Skeletal muscle cell (primary cell): ENCODE measurements at regions not wholly inside any gene's neighbourhood (a gene's known extent, or its start where the extent isn't known, plus 50 kb on each side); places are given as distances from the start of the nearest gene placed in this dataset.
"Not testable (repeated sequence)": the region's sequence is repeated elsewhere in the genome, so short reads cannot be mapped to it uniquely, and the experiment has no call there.

Experiments used
- DNase-seq: peaks from one replicate; pipeline ENCODE4 v3.0.0-alpha.2; 2010; ENCODE audit warnings: low read depth
- H3K4me3 ChIP-seq: 2 replicates; pipeline ENCODE4 v1.5.1; 2011; ENCODE audit warnings: low read depth, mild to moderate bottlenecking, control low read depth, low read length, moderate library complexity

GRCh38 chr6:140541288-140541687 is 1166.8 kb upstream of the CITED2 start:
- DNase-seq = no peak
- no peak overlapping the region for H3K4me3 ChIP-seq

- no peak for DNase-seq
- H3K4me3 ChIP-seq = no peak overlapping the region
Measured at GRCh38 chr6:140540743-140541142, 1166.3 kb upstream of the CITED2 start.

- no peak for DNase-seq
Measured at GRCh38 chr6:140538926-140539325, 1164.5 kb upstream of the CITED2 start.

GRCh38 chr6:140537834-140538705 is 1163.6 kb upstream of the CITED2 start:
- no peak overlapping the region for H3K4me3 ChIP-seq

More at GRCh38 chr6:140538926-140539325, 1164.5 kb upstream of the CITED2 start:
- H3K4me3 ChIP-seq = no peak overlapping the region

GRCh38 chr6:140537211-140537610 is 1162.8 kb upstream of the CITED2 start:
- no peak overlapping the region for H3K4me3 ChIP-seq
- no peak for DNase-seq

More at GRCh38 chr6:140537834-140538705, 1163.6 kb upstream of the CITED2 start:
- DNase-seq = peak; percentile 98

GRCh38 chr6:140535511-140535910 is 1161.1 kb upstream of the CITED2 start:
- DNase-seq = no peak
- H3K4me3 ChIP-seq = no peak overlapping the region

- no peak for DNase-seq
Measured at GRCh38 chr6:140533526-140533925, 1159.1 kb upstream of the CITED2 start.

GRCh38 chr6:140504776-140505175 is 1130.3 kb upstream of the CITED2 start:
- DNase-seq = no peak
- H3K4me3 ChIP-seq = no peak overlapping the region

More at GRCh38 chr6:140533526-140533925, 1159.1 kb upstream of the CITED2 start:
- H3K4me3 ChIP-seq = no peak overlapping the region

GRCh38 chr6:140500849-140501248 is 1126.4 kb upstream of the CITED2 start:
- no peak for DNase-seq

GRCh38 chr6:140499607-140500006 is 1125.2 kb upstream of the CITED2 start:
- no peak for DNase-seq
- no peak overlapping the region for H3K4me3 ChIP-seq

More at GRCh38 chr6:140500849-140501248, 1126.4 kb upstream of the CITED2 start:
- no peak overlapping the region for H3K4me3 ChIP-seq

GRCh38 chr6:140494321-140495108 is 1120.1 kb upstream of the CITED2 start:
- no peak for DNase-seq
- no peak overlapping the region for H3K4me3 ChIP-seq

- not testable (repeated sequence) for DNase-seq, H3K4me3 ChIP-seq
Measured at GRCh38 chr6:140493470-140493869, 1119.0 kb upstream of the CITED2 start.

GRCh38 chr6:140490081-140490480 is 1115.6 kb upstream of the CITED2 start:
- no peak for DNase-seq
- no peak overlapping the region for H3K4me3 ChIP-seq

GRCh38 chr6:140487586-140487985 is 1113.1 kb upstream of the CITED2 start:
- H3K4me3 ChIP-seq = no peak overlapping the region
- no peak for DNase-seq

- no peak overlapping the region for H3K4me3 ChIP-seq
- DNase-seq = no peak
Measured at GRCh38 chr6:140486450-140487361, 1112.3 kb upstream of the CITED2 start.

- DNase-seq = peak; percentile 87
- no peak overlapping the region for H3K4me3 ChIP-seq
Measured at GRCh38 chr6:140485740-140486449, 1111.4 kb upstream of the CITED2 start.

GRCh38 chr6:140480852-140481251 is 1106.4 kb upstream of the CITED2 start:
- DNase-seq = peak; percentile 58
- H3K4me3 ChIP-seq = no peak overlapping the region

GRCh38 chr6:140478631-140479030 is 1104.2 kb upstream of the CITED2 start:
- no peak for DNase-seq
- H3K4me3 ChIP-seq = no peak overlapping the region

GRCh38 chr6:140475086-140475485 is 1100.6 kb upstream of the CITED2 start:
- no peak overlapping the region for H3K4me3 ChIP-seq
- peak; percentile 23 for DNase-seq
